ENCODE measurements at regions not wholly inside any gene's neighbourhood (a gene's known extent, or its start where the extent isn't known, plus 50 kb on each side); places are given as distances from the start of the nearest gene placed in this dataset.

GRCh38 chr12:115243933-115244628 is 560.1 kb upstream of the TBX3 start:
- TF ChIP-seq, protein P1, sequence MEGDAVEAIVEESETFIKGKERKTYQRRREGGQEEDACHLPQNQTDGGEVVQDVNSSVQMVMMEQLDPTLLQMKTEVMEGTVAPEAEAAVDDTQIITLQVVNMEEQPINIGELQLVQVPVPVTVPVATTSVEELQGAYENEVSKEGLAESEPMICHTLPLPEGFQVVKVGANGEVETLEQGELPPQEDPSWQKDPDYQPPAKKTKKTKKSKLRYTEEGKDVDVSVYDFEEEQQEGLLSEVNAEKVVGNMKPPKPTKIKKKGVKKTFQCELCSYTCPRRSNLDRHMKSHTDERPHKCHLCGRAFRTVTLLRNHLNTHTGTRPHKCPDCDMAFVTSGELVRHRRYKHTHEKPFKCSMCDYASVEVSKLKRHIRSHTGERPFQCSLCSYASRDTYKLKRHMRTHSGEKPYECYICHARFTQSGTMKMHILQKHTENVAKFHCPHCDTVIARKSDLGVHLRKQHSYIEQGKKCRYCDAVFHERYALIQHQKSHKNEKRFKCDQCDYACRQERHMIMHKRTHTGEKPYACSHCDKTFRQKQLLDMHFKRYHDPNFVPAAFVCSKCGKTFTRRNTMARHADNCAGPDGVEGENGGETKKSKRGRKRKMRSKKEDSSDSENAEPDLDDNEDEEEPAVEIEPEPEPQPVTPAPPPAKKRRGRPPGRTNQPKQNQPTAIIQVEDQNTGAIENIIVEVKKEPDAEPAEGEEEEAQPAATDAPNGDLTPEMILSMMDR (IDR thresholded peaks at IDR 0.05): no peak
- TF ChIP-seq POLR2A (IDR thresholded peaks at IDR 0.05): no peak
- TF ChIP-seq EP300 (IDR thresholded peaks at IDR 0.05; ENCODE audit: low read depth): no peak
- no peak for TF ChIP-seq POLR2AphosphoS5 (IDR thresholded peaks at IDR 0.05)
